Common myeloid progenitor, CD34-positive (primary cell): ENCODE measurements at regions not wholly inside any gene's neighbourhood (a gene's known extent, or its start where the extent isn't known, plus 50 kb on each side); places are given as distances from the start of the nearest gene placed in this dataset.

Experiments used
- CTCF ChIA-PET: fragments of 350-600 bp; sonication (Branson Sonifier 250); formaldehyde crosslinking; loops from one replicate; lab custom pipeline; 2021; ENCODE audit warnings: antibody characterized with exemption; lab: Charles Lee
- POLR2A ChIA-PET: fragments of 350-600 bp; sonication (Branson Sonifier 250); formaldehyde crosslinking; loops from one replicate; lab custom pipeline; 2021; ENCODE audit warnings: antibody characterized with exemption; lab: Charles Lee
- DNase-seq, 3 donors: peaks; one replicate each; pipeline versions ENCODE4 v3.0.0 to v3.0.0-alpha.2; 2013
- H3K27ac ChIP-seq, 2 experiments: 1 replicate in 1 of 2; 2 replicates in 1 of 2; pipeline ENCODE4 v1.7.0; 2013; ENCODE audit warnings: inconsistent platforms in 2 of 2, low read length in 2 of 2, mild to moderate bottlenecking in 2 of 2, low read depth in 1 of 2, moderate library complexity in 1 of 2; ENCODE audit not compliant: severe bottlenecking in 2 of 2, insufficient read depth in 1 of 2, poor library complexity in 1 of 2
- H3K27me3 ChIP-seq, 5 experiments: replicated peaks in 2 of 5; 1 replicate in 3 of 5; 2 replicates in 2 of 5; pipeline versions ENCODE4 v1.6.1 to v1.7.0; 2013; ENCODE audit warnings: low read length in 4 of 5, mild to moderate bottlenecking in 2 of 5, moderate library complexity in 2 of 5, inconsistent platforms in 1 of 5; ENCODE audit not compliant: insufficient read depth in 5 of 5, control insufficient read depth in 4 of 5
- H3K36me3 ChIP-seq, 4 experiments: 1 replicate in 2 of 4; 2 replicates in 2 of 4; pipeline versions ENCODE4 v1.6.1 to v1.7.0; 2013; ENCODE audit warnings: low read length in 3 of 4, control low read depth in 1 of 4, mild to moderate bottlenecking in 1 of 4; ENCODE audit not compliant: control insufficient read depth in 4 of 4, insufficient read depth in 4 of 4
- H3K4me1 ChIP-seq, 4 experiments: 1 replicate in 3 of 4; 2 replicates in 1 of 4; pipeline versions ENCODE4 v1.6.1 to v1.7.1; 2013; ENCODE audit warnings: low read length in 3 of 4, mild to moderate bottlenecking in 3 of 4, control low read depth in 1 of 4, inconsistent platforms in 1 of 4, moderate library complexity in 1 of 4; ENCODE audit not compliant: control insufficient read depth in 4 of 4, insufficient read depth in 4 of 4; ENCODE audit errors: control extremely low read depth in 1 of 4
- H3K4me3 ChIP-seq, 7 experiments: 1 replicate in 4 of 7; 2 replicates in 3 of 7; pipeline versions ENCODE4 v1.5.1 to v1.7.0; 2013; ENCODE audit warnings: mild to moderate bottlenecking in 7 of 7, low read length in 6 of 7, moderate library complexity in 6 of 7, inconsistent platforms in 2 of 7, low read depth in 2 of 7, control low read depth in 1 of 7; ENCODE audit not compliant: insufficient read depth in 4 of 7, control insufficient read depth in 1 of 7; ENCODE audit errors: extremely low read depth in 1 of 7
- H3K9me3 ChIP-seq, 5 experiments: 1 replicate in 4 of 5; 2 replicates in 1 of 5; pipeline versions ENCODE4 v1.6.1 to v1.7.1; 2013; ENCODE audit warnings: low read length in 4 of 5, mild to moderate bottlenecking in 2 of 5, inconsistent platforms in 1 of 5, low read depth in 1 of 5, moderate library complexity in 1 of 5; ENCODE audit not compliant: control insufficient read depth in 4 of 5, insufficient read depth in 2 of 5; ENCODE audit errors: control extremely low read depth in 1 of 5
- WGBS: methylation state at CpG from one replicate; pipeline ENCODE4 v1.1.5; 2013; ENCODE audit not compliant: insufficient coverage; 5-methylcytosine and 5-hydroxymethylcytosine counted together

DNA sequence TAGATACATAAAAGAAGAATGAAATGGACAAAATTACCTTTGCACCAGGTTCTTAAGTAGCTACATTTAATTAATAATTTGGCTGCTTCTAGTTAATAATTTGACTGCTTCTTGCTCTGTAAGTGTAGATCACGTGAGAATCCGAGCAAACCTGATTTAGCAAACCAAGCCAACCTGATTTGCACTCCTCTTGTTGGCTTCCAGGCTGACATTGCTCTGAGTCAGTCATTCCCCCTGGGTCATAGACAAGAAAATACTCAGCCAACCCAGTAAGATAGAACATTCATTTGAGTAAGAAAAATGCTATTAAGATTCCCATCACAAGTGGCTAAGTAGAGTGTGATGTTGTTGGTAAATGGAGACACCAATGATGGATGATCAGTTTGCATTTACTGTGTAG lies 304.1 kb downstream of the C11orf87 start:
- POLR2A ChIA-PET, result no interaction called here
- no peak overlapping the region for H3K27ac ChIP-seq
- CTCF ChIA-PET, result no interaction called here
- WGBS, result 100% methylated on average over 1 of the region's 2 CpGs
- no peaks in the 10 kb centered on the region for H3K27me3 ChIP-seq
- H3K36me3 ChIP-seq, result no peaks in the 10 kb centered on the region
- no peaks in the 10 kb centered on the region for H3K9me3 ChIP-seq
- H3K4me3 ChIP-seq, result no peak overlapping the region
- no peak for DNase-seq
- H3K4me1 ChIP-seq, result no peaks in the 10 kb centered on the region

DNA sequence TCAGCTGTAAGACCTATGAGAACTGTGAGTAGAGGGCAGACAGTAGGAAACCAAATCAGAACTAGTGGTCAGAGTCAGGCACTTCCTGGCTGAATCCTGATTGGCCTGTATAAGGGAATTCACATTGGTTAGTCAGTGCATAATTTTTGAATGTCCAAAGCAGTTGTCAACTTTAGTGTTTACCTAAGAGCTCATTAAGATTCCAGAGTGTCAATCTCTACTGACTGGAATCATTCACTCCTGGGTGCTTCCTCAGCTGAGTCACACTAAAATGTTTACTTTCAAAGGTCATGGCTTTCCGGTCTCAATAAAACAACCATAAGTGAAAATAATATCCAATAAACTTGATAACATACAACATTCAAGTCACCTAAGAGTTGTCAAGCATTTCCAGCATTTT lies 306.1 kb downstream of the C11orf87 start:
- CTCF ChIA-PET, result no interaction called here
- H3K27me3 ChIP-seq, result no peaks in the 10 kb centered on the region
- POLR2A ChIA-PET, result no interaction called here
- DNase-seq, result no peak
- H3K9me3 ChIP-seq, result no peaks in the 10 kb centered on the region
- no peaks in the 10 kb centered on the region for H3K4me1 ChIP-seq
- no peak overlapping the region for H3K27ac ChIP-seq
- H3K4me3 ChIP-seq, result no peak overlapping the region
- no peaks in the 10 kb centered on the region for H3K36me3 ChIP-seq
- WGBS, result no CpG with 5 or more reads among the region's 1 CpG

DNA sequence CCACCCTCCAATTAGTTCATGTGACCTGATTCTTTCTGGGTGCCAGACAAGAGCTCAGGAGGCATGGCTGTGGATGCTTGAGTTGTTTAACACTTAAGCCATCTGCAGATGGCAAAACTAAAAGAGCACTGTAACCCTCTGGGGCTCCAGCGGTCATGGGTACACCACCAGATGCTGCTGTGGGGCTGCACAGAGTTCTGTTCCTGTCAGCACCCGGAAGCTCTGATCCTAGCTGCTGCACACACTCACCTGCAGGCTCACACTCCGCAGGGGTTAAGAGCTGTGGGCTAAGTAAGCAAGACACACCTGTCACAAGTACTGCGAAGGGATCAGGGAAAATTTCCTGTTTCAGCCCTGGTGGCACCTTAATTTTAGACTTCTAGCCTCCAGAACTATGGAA lies 307.8 kb downstream of the C11orf87 start:
- H3K36me3 ChIP-seq, result no peaks in the 10 kb centered on the region
- H3K27me3 ChIP-seq, result no peaks in the 10 kb centered on the region
- no peak overlapping the region for H3K27ac ChIP-seq
- no peaks in the 10 kb centered on the region for H3K9me3 ChIP-seq
- H3K4me3 ChIP-seq, result no peak overlapping the region
- no peaks in the 10 kb centered on the region for H3K4me1 ChIP-seq
- CTCF ChIA-PET, result no interaction called here
- WGBS, result 93% methylated on average over 4 of the region's 4 CpGs
- POLR2A ChIA-PET, result no interaction called here
- DNase-seq, result no peak

DNA sequence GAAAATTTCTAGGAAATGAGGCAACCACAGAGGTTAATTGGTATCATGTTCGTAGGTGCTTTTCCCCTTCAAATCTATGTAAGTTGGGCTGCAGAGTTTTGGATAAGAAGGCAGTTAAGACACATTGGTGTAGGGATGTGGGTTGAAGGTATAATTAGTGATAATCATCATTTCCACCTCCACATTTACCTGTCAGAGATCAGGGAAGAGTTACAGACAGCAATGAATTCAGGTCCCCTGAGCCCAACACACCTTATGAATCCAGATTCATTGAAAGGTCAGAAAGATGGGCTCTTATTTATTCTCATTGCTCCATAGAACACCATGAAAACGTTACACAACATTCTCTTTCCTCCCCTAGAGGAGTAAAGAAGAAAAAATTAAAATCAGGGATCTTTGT lies 308.7 kb downstream of the C11orf87 start:
- DNase-seq, result no peak
- WGBS, result no CpG with 5 or more reads among the region's 2 CpGs
- ChIA-PET POLR2A (no interaction called here), CTCF (no interaction called here)
- Histone ChIP-seq H3K9me3 (no peaks in the 10 kb centered on the region), H3K27me3 (no peaks in the 10 kb centered on the region), H3K36me3 (no peaks in the 10 kb centered on the region), H3K4me3 (no peak overlapping the region), H3K27ac (no peak overlapping the region), H3K4me1 (no peaks in the 10 kb centered on the region)

DNA sequence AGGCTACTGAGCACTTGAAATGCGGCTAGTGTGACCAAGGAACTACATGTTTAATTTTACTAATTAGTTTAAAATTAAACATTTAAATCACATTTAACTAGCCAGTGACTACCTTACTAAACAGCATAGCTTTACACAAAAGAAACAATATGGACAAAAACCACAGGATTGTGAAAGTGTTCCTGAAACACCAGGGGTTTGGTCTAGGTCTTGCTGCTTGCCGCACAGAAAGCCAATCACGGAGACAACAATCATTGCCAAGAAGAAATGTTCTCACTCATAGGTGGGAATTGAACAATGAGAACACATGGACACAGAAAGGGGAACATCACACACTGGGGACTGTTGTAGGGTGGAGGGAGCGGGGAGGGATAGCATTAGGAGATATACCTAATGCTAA lies 309.5 kb downstream of the C11orf87 start:
- WGBS, result 89% methylated on average over 2 of the region's 4 CpGs
- H3K4me1 ChIP-seq, result no peaks in the 10 kb centered on the region
- no peaks in the 10 kb centered on the region for H3K9me3 ChIP-seq
- POLR2A ChIA-PET, result no interaction called here
- H3K27ac ChIP-seq, result no peak overlapping the region
- CTCF ChIA-PET, result no interaction called here
- H3K36me3 ChIP-seq, result no peaks in the 10 kb centered on the region
- no peak for DNase-seq
- no peaks in the 10 kb centered on the region for H3K27me3 ChIP-seq
- H3K4me3 ChIP-seq, result no peak overlapping the region

DNA sequence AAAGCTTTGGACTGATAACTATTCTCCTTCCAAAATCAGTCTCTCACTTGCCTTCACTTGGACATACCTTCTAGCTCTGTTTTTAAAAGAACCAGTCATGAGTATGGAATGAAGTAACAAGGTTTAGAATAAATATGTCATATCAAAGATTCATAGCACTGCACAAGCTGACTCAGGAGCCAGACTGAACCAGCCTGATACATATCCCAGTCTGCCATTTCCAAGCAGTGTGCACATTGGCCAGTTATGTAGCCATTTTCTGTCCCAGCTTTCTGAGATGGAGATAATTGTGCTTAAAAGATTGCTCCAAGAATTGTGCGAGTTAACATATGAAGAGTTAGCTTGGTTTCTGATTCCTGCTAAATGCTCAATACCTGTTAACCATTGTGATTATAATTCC lies 311.3 kb downstream of the C11orf87 start:
- Histone ChIP-seq H3K9me3 (no peaks in the 10 kb centered on the region), H3K4me3 (no peak overlapping the region), H3K27ac (no peak overlapping the region), H3K27me3 (no peaks in the 10 kb centered on the region), H3K4me1 (no peaks in the 10 kb centered on the region), H3K36me3 (no peaks in the 10 kb centered on the region)
- WGBS, result 100% methylated on average over 1 of the region's 1 CpG
- ChIA-PET POLR2A (no interaction called here), CTCF (no interaction called here)
- DNase-seq, result no peak

DNA sequence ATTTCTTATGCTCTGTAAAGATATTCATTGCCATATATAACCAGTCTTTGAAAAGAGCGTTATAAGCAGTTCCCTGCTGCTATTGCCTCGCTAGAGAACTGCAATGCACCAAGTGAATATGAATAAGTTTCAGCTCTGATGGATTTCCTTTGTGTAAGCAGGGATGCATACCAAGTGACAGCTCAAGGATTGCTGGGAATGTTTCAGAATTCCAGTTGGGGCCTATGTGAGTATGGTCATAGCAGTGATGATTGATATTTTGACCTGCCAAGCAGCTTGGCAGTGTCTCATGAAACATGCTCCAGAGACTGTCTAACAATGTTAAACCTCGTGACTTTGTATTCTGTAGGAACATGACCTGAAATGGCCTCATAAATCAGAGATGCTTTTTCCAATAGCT lies 312.6 kb downstream of the C11orf87 start:
- H3K9me3 ChIP-seq, result no peaks in the 10 kb centered on the region
- ChIA-PET CTCF (no interaction called here), POLR2A (no interaction called here)
- no peaks in the 10 kb centered on the region for H3K4me1 ChIP-seq
- H3K4me3 ChIP-seq, result no peak overlapping the region
- H3K27me3 ChIP-seq, result no peaks in the 10 kb centered on the region
- no peak overlapping the region for H3K27ac ChIP-seq
- 90% methylated on average over 3 of the region's 3 CpGs for WGBS
- no peak for DNase-seq
- no peaks in the 10 kb centered on the region for H3K36me3 ChIP-seq
